CD4-positive, alpha-beta T cell (primary cell): ENCODE measurements at regions not wholly inside any gene's neighbourhood (a gene's known extent, or its start where the extent isn't known, plus 50 kb on each side); places are given as distances from the start of the nearest gene placed in this dataset.

Source experiments
- ATAC-seq: fragments of 200-7000 bp; cut with Tn5 transposase; one replicate; pipeline ENCODE4 v1.10.0; 2022; ENCODE audit warnings: mild to moderate bottlenecking; ENCODE audit not compliant: poor library complexity
- CTCF ChIA-PET: fragments of 350-600 bp; sonication (Branson Sonifier 250); formaldehyde crosslinking; loops from one replicate; lab custom pipeline; 2021; ENCODE audit warnings: antibody characterized with exemption, inconsistent platforms; lab: Charles Lee
- POLR2A ChIA-PET: fragments of 350-600 bp; sonication (Branson Sonifier 250); formaldehyde crosslinking; loops from one replicate; lab custom pipeline; 2021; ENCODE audit warnings: antibody characterized with exemption, inconsistent platforms; lab: Charles Lee
- DNase-seq, 14 experiments: peaks; one replicate each; pipeline ENCODE4 v3.0.0-alpha.2; 2013 to 2020; ENCODE audit warnings: mixed read lengths in 2 of 14
- H3K27ac ChIP-seq, 2 donors: one replicate each; pipeline versions ENCODE4 v1.5.1 to v1.7.0; 2013; ENCODE audit warnings: low read length in 2 of 2, low read depth in 1 of 2, mild to moderate bottlenecking in 1 of 2
- H3K27me3 ChIP-seq, 2 experiments: 1 replicate in 1 of 2; 2 replicates in 1 of 2; pipeline versions ENCODE4 v1.6.1 to v1.7.0; 2013; ENCODE audit warnings: low read length in 2 of 2, control low read depth in 1 of 2, mild to moderate bottlenecking in 1 of 2, moderate library complexity in 1 of 2; ENCODE audit not compliant: insufficient read depth in 2 of 2, control insufficient read depth in 1 of 2
- H3K36me3 ChIP-seq: one replicate; pipeline ENCODE4 v1.6.1; 2013; ENCODE audit warnings: low read length, control low read depth; ENCODE audit not compliant: insufficient read depth
- H3K4me1 ChIP-seq: one replicate; pipeline ENCODE4 v1.6.1; 2013; ENCODE audit warnings: low read length, control low read depth; ENCODE audit not compliant: insufficient read depth
- H3K4me3 ChIP-seq: one replicate; pipeline ENCODE4 v1.5.1; 2013; ENCODE audit warnings: mild to moderate bottlenecking, low read length, moderate library complexity
- H3K9me3 ChIP-seq, 2 experiments: 1 replicate in 1 of 2; 2 replicates in 1 of 2; pipeline versions ENCODE4 v1.6.1 to v1.7.0; 2013; ENCODE audit warnings: low read length in 2 of 2, mild to moderate bottlenecking in 2 of 2, control low read depth in 1 of 2, moderate library complexity in 1 of 2; ENCODE audit not compliant: control insufficient read depth in 1 of 2, insufficient read depth in 1 of 2
- H3K27ac Mint-ChIP-seq: one replicate; pipeline ENCODE4 v1.8.0; 2020; ENCODE audit warnings: mixed read lengths
- H3K27me3 Mint-ChIP-seq: one replicate; pipeline ENCODE4 v1.8.0; 2021; ENCODE audit warnings: mixed read lengths
- H3K36me3 Mint-ChIP-seq: one replicate; pipeline ENCODE4 v1.8.0; 2021; ENCODE audit warnings: low read depth, mixed read lengths
- H3K4me1 Mint-ChIP-seq: one replicate; pipeline ENCODE4 v1.8.0; 2021; ENCODE audit warnings: low read depth, mixed read lengths
- H3K4me3 Mint-ChIP-seq: one replicate; pipeline ENCODE4 v1.8.0; 2020; ENCODE audit warnings: mild to moderate bottlenecking, mixed read lengths
- H3K9me3 Mint-ChIP-seq: one replicate; pipeline ENCODE4 v1.8.0; 2020; ENCODE audit warnings: mixed read lengths
- intact Hi-C, 2 experiments: fragments of 100-400 bp; cut with DNase I in 1 of 2; cut with micrococcal nuclease in 1 of 2; formaldehyde crosslinking; loops; one replicate each; pipeline versions ENCODE4 v1.15.1 to v1.9.0; 2023 to 2025; cut with DNase I, micrococcal nuclease
- TF ChIP-seq, protein P1 (sequence below): fragments of 200-600 bp; IDR thresholded peaks from one replicate; pipeline ENCODE4 v1.8.0; 2022; ENCODE audit warnings: antibody characterized with exemption, mild to moderate bottlenecking

DNA sequence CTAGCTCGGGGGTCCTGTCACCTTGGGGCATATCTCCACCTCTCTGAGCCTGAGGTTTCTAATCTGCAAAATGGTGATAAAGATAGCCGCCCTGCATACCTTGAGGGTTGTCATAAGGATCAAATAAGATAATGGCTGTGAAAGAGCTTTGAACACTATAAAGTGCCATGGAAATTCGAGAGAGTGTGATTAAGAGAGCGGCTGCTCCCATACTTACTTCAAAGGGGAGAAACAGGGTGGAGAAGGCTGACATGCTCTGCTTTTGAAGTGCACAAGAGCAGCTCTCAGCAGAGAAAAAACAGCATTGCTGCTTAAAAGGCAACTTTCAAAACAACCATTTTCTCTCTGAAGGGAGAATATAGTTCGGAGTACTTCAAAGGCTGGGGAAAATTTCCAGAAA, 529.2 kb downstream of the EPHB1 start:
- Histone ChIP-seq H3K4me3 (no peak overlapping the region), H3K27ac (no peak overlapping the region), H3K4me1 (no peaks in the 10 kb centered on the region), H3K9me3 (peaks cover 0 to 7% of the 10 kb centered on the region in 2 experiments), H3K27me3 (no peaks in the 10 kb centered on the region), H3K36me3 (no peaks in the 10 kb centered on the region)
- intact Hi-C loops: no loop called here
- Mint-ChIP-seq H3K36me3 (no peaks in the 10 kb centered on the region), H3K4me3 (no peak overlapping the region), H3K27me3 (no peaks in the 10 kb centered on the region), H3K9me3 (peaks cover 3% of the 10 kb centered on the region), H3K27ac (no peak overlapping the region), H3K4me1 (no peaks in the 10 kb centered on the region)
- TF ChIP-seq, protein P1, sequence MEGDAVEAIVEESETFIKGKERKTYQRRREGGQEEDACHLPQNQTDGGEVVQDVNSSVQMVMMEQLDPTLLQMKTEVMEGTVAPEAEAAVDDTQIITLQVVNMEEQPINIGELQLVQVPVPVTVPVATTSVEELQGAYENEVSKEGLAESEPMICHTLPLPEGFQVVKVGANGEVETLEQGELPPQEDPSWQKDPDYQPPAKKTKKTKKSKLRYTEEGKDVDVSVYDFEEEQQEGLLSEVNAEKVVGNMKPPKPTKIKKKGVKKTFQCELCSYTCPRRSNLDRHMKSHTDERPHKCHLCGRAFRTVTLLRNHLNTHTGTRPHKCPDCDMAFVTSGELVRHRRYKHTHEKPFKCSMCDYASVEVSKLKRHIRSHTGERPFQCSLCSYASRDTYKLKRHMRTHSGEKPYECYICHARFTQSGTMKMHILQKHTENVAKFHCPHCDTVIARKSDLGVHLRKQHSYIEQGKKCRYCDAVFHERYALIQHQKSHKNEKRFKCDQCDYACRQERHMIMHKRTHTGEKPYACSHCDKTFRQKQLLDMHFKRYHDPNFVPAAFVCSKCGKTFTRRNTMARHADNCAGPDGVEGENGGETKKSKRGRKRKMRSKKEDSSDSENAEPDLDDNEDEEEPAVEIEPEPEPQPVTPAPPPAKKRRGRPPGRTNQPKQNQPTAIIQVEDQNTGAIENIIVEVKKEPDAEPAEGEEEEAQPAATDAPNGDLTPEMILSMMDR: no peak
- no peak for ATAC-seq
- no peak for DNase-seq
- ChIA-PET CTCF (no interaction called here), POLR2A (no interaction called here)

DNA sequence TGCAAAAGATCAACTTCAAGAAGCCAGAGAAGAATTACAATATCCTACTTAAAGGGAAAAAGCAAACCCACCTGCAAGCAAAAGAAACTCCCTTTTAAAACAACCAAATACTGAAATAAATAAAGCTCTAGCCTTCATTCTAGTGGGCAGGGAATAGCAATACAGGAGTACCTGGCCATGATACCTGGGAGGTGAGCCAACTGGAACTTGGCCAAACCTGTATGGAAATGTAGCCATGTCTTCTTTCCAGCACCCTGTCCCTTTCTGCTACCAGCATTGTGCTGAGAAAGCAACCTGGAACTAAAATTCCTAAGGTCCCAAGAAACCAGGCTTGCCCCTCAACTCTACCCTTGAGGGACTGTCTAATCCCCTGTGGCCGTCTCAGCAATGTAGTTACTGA, 530.0 kb downstream of the EPHB1 start:
- TF ChIP-seq, protein P1: no peak
- peaks cover 3% of the 10 kb centered on the region for H3K9me3 Mint-ChIP-seq
- intact Hi-C loops: no loop called here
- no peak overlapping the region for H3K27ac ChIP-seq
- no peaks in the 10 kb centered on the region for H3K4me1 Mint-ChIP-seq
- no peaks in the 10 kb centered on the region for H3K27me3 Mint-ChIP-seq
- peaks cover 0 to 14% of the 10 kb centered on the region in 2 experiments for H3K9me3 ChIP-seq
- no peak overlapping the region for H3K4me3 Mint-ChIP-seq
- H3K36me3 ChIP-seq: no peaks in the 10 kb centered on the region
- no peak overlapping the region for H3K4me3 ChIP-seq
- no peak overlapping the region for H3K27ac Mint-ChIP-seq
- no peaks in the 10 kb centered on the region for H3K36me3 Mint-ChIP-seq
- ChIA-PET CTCF (no interaction called here), POLR2A (no interaction called here)
- no peaks in the 10 kb centered on the region for H3K4me1 ChIP-seq
- ATAC-seq: no peak
- H3K27me3 ChIP-seq: no peaks in the 10 kb centered on the region
- DNase-seq: no peak

DNA sequence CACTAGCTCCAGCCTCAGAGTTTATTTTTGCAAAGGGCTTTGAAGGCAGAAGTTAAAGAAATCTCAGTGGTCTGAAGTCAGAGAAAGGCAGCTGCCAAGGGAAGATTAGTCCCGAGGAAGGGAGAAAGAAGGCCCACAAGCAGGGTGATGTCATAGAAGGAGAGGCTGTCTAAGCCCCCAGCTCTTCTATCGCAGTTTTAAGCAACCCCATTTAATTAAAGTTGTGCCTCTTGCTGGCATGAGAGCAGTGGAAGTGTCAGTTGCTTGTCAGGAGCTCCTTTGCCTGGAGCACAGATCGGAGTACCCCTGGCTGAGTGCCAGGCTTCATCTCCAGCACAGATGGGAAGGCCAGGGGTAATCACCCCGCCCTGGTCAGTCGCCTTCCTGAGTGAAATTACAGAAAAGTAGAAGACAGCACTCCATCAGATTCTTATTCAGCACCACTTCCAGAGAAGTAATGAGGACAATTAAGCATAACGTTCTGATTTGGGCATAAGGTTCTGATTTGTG, 530.7 kb downstream of the EPHB1 start:
- Mint-ChIP-seq H3K27me3 (no peaks in the 10 kb centered on the region), H3K9me3 (peaks cover 3% of the 10 kb centered on the region), H3K27ac (no peak overlapping the region), H3K4me3 (no peak overlapping the region), H3K36me3 (no peaks in the 10 kb centered on the region), H3K4me1 (no peaks in the 10 kb centered on the region)
- peaks cover 0 to 16% of the 10 kb centered on the region in 2 experiments for H3K9me3 ChIP-seq
- no peaks in the 10 kb centered on the region for H3K36me3 ChIP-seq
- CTCF ChIA-PET: no interaction called here
- intact Hi-C loops: no loop called here
- TF ChIP-seq, protein P1: no peak
- H3K27ac ChIP-seq: no peak overlapping the region
- no peaks in the 10 kb centered on the region for H3K4me1 ChIP-seq
- H3K27me3 ChIP-seq: no peaks in the 10 kb centered on the region
- POLR2A ChIA-PET: no interaction called here
- H3K4me3 ChIP-seq: no peak overlapping the region
- no peak for ATAC-seq
- no peak for DNase-seq
